SK-N-MC (cell line): ENCODE measurements at regions not wholly inside any gene's neighbourhood (a gene's known extent, or its start where the extent isn't known, plus 50 kb on each side); places are given as distances from the start of the nearest gene placed in this dataset.

ENCODE experiments used
- EZH2 ChIP-seq: fragments of 200-600 bp; sonication (generic); IDR thresholded peaks from one replicate; pipeline ENCODE4 v1.6.1; 2017; ENCODE audit warnings: antibody characterized with exemption
- POLR2AphosphoS5 ChIP-seq: IDR thresholded peaks from 2 replicates; pipeline ENCODE4 v1.6.1; 2012; ENCODE audit warnings: mild to moderate bottlenecking, low read depth, low read length, borderline replicate concordance

- TF ChIP-seq EZH2: no peak
- no peak for TF ChIP-seq POLR2AphosphoS5
Measured at GRCh38 chr16:86061721-86062120, 162.8 kb downstream of the IRF8 start.
